ENCODE measurements at regions not wholly inside any gene's neighbourhood (a gene's known extent, or its start where the extent isn't known, plus 50 kb on each side); places are given as distances from the start of the nearest gene placed in this dataset.

DNA sequence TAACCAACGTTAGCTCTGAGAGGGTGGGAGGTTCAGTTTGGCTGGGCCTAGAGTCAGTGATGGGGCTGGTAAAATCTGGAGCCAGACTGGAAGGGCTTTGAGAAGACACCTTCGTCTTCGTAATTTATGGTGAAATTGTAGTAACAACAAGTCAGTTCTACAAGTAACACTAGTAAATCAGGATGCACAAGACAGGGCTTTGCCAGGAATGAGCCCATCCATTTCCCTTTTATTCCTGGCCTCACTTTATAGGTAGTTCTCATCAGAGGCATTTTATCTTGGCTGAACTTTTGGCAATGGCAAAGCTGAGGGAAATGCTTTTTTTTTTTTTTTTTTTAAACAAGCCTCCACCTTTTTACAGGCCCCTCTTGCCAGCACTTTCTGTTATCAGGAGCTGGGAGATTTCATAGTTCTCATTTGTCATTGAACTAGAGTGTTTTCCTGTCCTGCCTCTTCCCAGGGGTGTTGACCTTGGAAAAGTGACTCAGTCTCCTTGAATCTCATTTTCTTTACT, 110.5 kb upstream of the KLF4 start:
- no peak for DNase-seq (ENCODE audit: low read depth in 6 of 9, low spot score in 9 of 9)
- Histone ChIP-seq H3K9me3 (ENCODE audit: control insufficient read depth in 2 of 2, insufficient read depth in 1 of 2, low read length in 1 of 2) (no peaks in the 10 kb centered on the region), H3K36me3 (ENCODE audit: control insufficient read depth in 2 of 2, insufficient read depth in 2 of 2, low read length in 1 of 2) (no peaks in the 10 kb centered on the region), H3K27me3 (ENCODE audit: control insufficient read depth in 2 of 2, insufficient read depth in 1 of 2, low read length in 1 of 2) (no peaks in the 10 kb centered on the region), H3K4me3 (ENCODE audit: low read length in 2 of 2) (no peak overlapping the region), H3K27ac (ENCODE audit: low read depth in 1 of 2, low read length in 1 of 2) (no peak overlapping the region), H3K4me1 (ENCODE audit: control insufficient read depth in 2 of 2, insufficient read depth in 2 of 2, low read length in 2 of 2) (no peaks in the 10 kb centered on the region)
- WGBS = 92% methylated on average over 3 of the region's 3 CpGs

DNA sequence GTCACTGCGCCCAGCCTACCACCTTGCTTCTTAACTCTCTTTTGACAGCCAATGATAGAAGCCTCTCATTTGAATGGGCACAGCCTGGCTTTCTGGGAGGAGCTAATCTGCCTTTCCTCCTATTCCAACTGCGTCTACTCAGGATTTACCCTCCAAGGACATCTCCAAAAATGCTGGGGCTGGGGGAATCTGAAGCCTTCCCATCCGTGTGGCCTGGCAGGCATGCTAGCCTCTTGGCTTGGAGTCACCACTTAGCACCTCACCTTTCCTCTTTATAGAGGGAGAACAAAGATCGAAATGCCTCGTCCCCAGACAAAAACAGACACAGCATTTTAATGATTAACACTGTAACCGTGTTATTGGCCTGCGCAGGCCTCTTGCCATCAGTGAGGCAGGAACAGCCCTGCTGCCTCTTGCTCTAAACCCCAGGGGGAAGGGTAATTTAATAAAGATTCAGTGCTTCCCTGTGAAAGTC, 108.2 kb upstream of the KLF4 start:
- no peak overlapping the region for H3K4me3 ChIP-seq (ENCODE audit: low read length in 2 of 2)
- DNase-seq (ENCODE audit: low read depth in 6 of 9, low spot score in 9 of 9) = no peak
- H3K36me3 ChIP-seq (ENCODE audit: control insufficient read depth in 2 of 2, insufficient read depth in 2 of 2, low read length in 1 of 2) = no peaks in the 10 kb centered on the region
- H3K27me3 ChIP-seq (ENCODE audit: control insufficient read depth in 2 of 2, insufficient read depth in 1 of 2, low read length in 1 of 2) = no peaks in the 10 kb centered on the region
- H3K27ac ChIP-seq (ENCODE audit: low read depth in 1 of 2, low read length in 1 of 2) = no peak overlapping the region
- 96% methylated on average over 7 of the region's 7 CpGs for WGBS
- no peaks in the 10 kb centered on the region for H3K9me3 ChIP-seq (ENCODE audit: control insufficient read depth in 2 of 2, insufficient read depth in 1 of 2, low read length in 1 of 2)
- H3K4me1 ChIP-seq (ENCODE audit: control insufficient read depth in 2 of 2, insufficient read depth in 2 of 2, low read length in 2 of 2) = no peaks in the 10 kb centered on the region

DNA sequence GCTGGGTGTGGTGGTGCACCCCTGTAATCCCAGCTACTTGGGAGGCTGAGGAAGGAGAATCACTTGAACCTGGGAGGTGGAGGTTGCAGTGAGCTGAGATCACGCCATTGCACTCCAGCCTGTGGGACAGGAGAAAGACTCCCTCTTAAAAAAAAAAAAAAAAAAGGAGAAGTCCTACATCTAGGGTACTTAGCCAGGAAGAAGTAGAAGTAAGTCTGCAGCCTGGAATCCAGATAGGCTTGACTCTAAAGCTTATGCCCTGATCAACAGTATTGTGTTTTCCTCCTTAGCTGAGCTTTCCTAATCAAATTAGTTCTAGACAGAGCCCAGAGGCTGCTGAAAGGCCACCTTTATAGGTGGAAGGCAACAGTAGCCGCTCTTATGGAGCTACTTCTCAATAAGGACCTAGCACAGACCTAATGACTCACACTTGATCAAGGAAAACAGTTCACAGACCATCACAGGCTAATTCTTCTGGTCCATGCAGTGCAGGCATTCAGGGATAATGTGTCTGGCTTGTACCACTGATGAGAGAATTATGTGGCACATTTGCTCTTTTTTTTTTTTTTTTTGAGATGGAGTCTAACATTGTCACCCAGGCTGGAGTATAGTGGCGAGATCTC, 105.5 kb upstream of the KLF4 start:
- WGBS = 86% methylated on average over 3 of the region's 3 CpGs
- H3K36me3 ChIP-seq (ENCODE audit: control insufficient read depth in 2 of 2, insufficient read depth in 2 of 2, low read length in 1 of 2) = no peaks in the 10 kb centered on the region
- DNase-seq (ENCODE audit: low read depth in 6 of 9, low spot score in 9 of 9) = no peak
- no peaks in the 10 kb centered on the region for H3K9me3 ChIP-seq (ENCODE audit: control insufficient read depth in 2 of 2, insufficient read depth in 1 of 2, low read length in 1 of 2)
- H3K4me3 ChIP-seq (ENCODE audit: low read length in 2 of 2) = no peak overlapping the region
- no peaks in the 10 kb centered on the region for H3K27me3 ChIP-seq (ENCODE audit: control insufficient read depth in 2 of 2, insufficient read depth in 1 of 2, low read length in 1 of 2)
- H3K4me1 ChIP-seq (ENCODE audit: control insufficient read depth in 2 of 2, insufficient read depth in 2 of 2, low read length in 2 of 2) = no peaks in the 10 kb centered on the region
- H3K27ac ChIP-seq (ENCODE audit: low read depth in 1 of 2, low read length in 1 of 2) = no peak overlapping the region

DNA sequence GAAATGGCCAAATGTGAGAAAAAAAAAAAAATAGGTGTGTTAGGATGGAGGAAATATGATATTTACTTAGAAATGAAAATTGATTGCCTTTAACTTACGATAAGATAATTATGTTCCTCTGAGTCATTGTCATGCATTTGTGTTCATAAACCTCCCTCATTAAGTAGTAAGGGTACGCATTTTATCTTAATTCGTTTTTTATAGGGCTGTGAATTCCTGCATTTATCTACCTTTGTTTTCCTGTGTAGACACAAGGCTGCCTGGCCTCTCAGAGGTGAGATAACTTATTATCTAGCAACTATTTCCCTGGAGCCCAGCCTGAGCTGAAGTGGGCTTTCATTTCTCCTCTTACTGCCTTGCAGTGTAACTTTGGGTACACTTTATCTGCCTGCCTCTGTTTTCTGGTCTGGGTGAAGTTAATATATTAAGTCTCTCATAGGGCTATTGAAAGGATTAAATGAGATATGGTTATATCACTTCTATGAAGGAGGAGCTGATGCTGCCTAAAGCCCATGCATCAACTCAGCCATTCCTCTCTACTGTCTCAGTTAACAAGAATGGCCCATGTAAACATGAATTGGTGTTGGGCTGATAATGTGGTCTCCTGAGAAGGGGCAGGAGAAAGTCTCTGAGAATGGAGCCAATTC, 103.8 kb upstream of the KLF4 start:
- no peak overlapping the region for H3K27ac ChIP-seq (ENCODE audit: low read depth in 1 of 2, low read length in 1 of 2)
- no peak for DNase-seq (ENCODE audit: low read depth in 6 of 9, low spot score in 9 of 9)
- H3K4me3 ChIP-seq (ENCODE audit: low read length in 2 of 2) = no peak overlapping the region
- no peaks in the 10 kb centered on the region for H3K4me1 ChIP-seq (ENCODE audit: control insufficient read depth in 2 of 2, insufficient read depth in 2 of 2, low read length in 2 of 2)
- H3K36me3 ChIP-seq (ENCODE audit: control insufficient read depth in 2 of 2, insufficient read depth in 2 of 2, low read length in 1 of 2) = no peaks in the 10 kb centered on the region
- H3K9me3 ChIP-seq (ENCODE audit: control insufficient read depth in 2 of 2, insufficient read depth in 1 of 2, low read length in 1 of 2) = no peaks in the 10 kb centered on the region
- H3K27me3 ChIP-seq (ENCODE audit: control insufficient read depth in 2 of 2, insufficient read depth in 1 of 2, low read length in 1 of 2) = no peaks in the 10 kb centered on the region
- WGBS = 86% methylated on average over 3 of the region's 3 CpGs

DNA sequence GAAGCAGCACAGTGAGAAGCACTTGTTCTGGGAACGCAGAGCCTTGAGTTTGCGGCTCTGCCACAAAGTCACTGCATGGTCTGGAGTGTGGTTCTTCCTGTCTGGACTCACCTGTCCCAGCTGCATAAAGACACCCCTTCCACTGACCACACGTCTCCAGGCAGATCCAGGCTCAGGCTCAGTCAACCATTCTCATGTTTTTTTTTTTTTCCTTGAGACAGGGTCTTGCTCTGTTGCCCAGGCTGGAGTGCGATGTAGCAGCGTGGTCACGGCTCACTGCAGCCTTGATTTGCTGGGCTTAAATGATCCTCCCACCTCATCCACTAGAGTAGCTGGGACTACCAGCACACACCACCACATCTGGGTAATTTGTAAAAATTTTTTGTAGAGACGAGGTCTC, 102.9 kb upstream of the KLF4 start:
- no peak for DNase-seq (ENCODE audit: low read depth in 6 of 9, low spot score in 9 of 9)
- Histone ChIP-seq H3K9me3 (ENCODE audit: control insufficient read depth in 2 of 2, insufficient read depth in 1 of 2, low read length in 1 of 2) (no peaks in the 10 kb centered on the region), H3K4me3 (ENCODE audit: low read length in 2 of 2) (no peak overlapping the region), H3K27me3 (ENCODE audit: control insufficient read depth in 2 of 2, insufficient read depth in 1 of 2, low read length in 1 of 2) (peaks cover 0 to 5% of the 10 kb centered on the region in 2 donors), H3K4me1 (ENCODE audit: control insufficient read depth in 2 of 2, insufficient read depth in 2 of 2, low read length in 2 of 2) (no peaks in the 10 kb centered on the region), H3K27ac (ENCODE audit: low read depth in 1 of 2, low read length in 1 of 2) (no peak overlapping the region), H3K36me3 (ENCODE audit: control insufficient read depth in 2 of 2, insufficient read depth in 2 of 2, low read length in 1 of 2) (no peaks in the 10 kb centered on the region)
- 94% methylated on average over 7 of the region's 7 CpGs for WGBS

DNA sequence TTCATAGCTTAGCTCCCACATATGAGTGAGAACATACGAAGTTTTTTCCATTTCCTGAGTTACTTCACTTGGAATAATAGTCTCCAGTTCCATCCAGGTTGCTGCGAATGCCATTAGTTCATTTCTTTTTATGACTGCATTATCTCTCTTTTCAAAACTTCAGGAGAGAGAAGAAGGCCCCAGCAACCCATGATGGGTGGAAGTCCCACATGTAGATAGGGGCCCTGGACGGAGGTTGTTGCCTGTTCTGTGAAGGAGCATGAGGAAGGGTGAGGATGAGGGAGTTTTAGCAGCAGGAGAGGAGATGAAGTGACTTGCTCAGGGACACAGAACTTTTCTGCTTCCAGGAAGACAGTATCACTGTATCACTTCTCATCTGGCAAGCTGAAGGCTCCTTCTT, 102.2 kb upstream of the KLF4 start:
- H3K4me3 ChIP-seq (ENCODE audit: low read length in 2 of 2) = no peak overlapping the region
- H3K27ac ChIP-seq (ENCODE audit: low read depth in 1 of 2, low read length in 1 of 2) = no peak overlapping the region
- H3K27me3 ChIP-seq (ENCODE audit: control insufficient read depth in 2 of 2, insufficient read depth in 1 of 2, low read length in 1 of 2) = peaks cover 0 to 6% of the 10 kb centered on the region in 2 donors
- H3K9me3 ChIP-seq (ENCODE audit: control insufficient read depth in 2 of 2, insufficient read depth in 1 of 2, low read length in 1 of 2) = no peaks in the 10 kb centered on the region
- 95% methylated on average over 3 of the region's 3 CpGs for WGBS
- H3K36me3 ChIP-seq (ENCODE audit: control insufficient read depth in 2 of 2, insufficient read depth in 2 of 2, low read length in 1 of 2) = no peaks in the 10 kb centered on the region
- DNase-seq (ENCODE audit: low read depth in 6 of 9, low spot score in 9 of 9) = no peak
- no peaks in the 10 kb centered on the region for H3K4me1 ChIP-seq (ENCODE audit: control insufficient read depth in 2 of 2, insufficient read depth in 2 of 2, low read length in 2 of 2)

DNA sequence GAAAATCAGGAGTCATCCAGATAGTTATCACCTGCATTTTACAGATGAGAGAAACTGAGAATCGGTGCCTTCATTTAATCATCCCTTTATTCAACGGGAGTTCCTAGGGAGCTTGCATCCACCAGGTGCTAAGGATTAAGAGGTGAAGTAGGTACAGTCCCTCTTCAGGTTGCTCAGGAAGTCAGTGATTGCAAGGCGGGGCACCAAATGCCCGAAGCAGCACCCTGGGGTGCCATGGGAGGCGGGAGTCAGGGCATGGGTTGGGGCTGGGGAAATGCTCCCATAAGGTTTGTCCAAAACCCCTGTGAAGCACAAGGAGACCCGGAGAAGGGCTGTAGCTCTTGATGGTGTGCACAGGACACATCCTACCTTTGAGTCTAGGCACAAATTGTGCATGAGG, 98.8 kb upstream of the KLF4 start:
- H3K4me3 ChIP-seq (ENCODE audit: low read length in 2 of 2) = no peak overlapping the region
- no peak overlapping the region for H3K27ac ChIP-seq (ENCODE audit: low read depth in 1 of 2, low read length in 1 of 2)
- no peaks in the 10 kb centered on the region for H3K9me3 ChIP-seq (ENCODE audit: control insufficient read depth in 2 of 2, insufficient read depth in 1 of 2, low read length in 1 of 2)
- peaks cover 0 to 6% of the 10 kb centered on the region in 2 donors for H3K27me3 ChIP-seq (ENCODE audit: control insufficient read depth in 2 of 2, insufficient read depth in 1 of 2, low read length in 1 of 2)
- DNase-seq (ENCODE audit: low read depth in 6 of 9, low spot score in 9 of 9) = no peak
- 97% methylated on average over 6 of the region's 6 CpGs for WGBS
- no peaks in the 10 kb centered on the region for H3K36me3 ChIP-seq (ENCODE audit: control insufficient read depth in 2 of 2, insufficient read depth in 2 of 2, low read length in 1 of 2)
- H3K4me1 ChIP-seq (ENCODE audit: control insufficient read depth in 2 of 2, insufficient read depth in 2 of 2, low read length in 2 of 2) = no peaks in the 10 kb centered on the region

DNA sequence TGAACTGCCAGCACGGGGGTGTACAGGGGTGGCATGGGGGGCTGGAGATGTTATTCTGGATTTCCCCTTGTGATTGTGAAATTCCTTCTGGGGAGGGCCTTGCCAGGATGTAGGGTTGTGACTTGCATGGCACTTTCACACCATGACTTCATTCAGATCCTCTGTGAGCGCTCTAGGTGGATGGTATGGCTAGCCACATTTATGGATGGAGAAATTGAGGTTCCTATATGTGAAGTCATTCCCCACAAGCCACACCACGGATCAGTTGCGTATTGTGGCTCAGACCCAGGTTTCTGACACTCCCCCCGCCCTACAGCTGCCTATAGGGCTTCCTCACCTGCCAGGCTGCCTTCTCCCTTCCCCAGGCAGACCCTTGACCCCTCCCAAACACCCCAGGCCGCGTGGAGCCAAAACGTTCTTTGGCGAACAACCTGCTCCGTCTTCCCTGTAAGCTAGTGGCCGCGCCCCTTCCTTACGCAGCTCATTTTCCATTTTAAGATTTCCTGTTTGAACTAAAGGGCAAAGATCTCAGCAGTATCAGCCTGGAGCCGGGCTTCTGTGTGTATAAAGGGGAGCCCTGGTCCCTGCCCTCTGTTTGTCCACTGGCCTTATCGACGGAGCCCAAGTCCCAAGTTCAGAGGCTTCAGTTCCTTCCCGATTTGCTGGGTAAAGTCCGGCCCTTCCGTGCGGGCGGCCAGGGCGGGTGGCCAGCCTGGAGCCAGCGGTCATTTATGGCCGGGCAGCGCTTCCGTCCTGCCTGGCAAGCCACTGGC, 97.8 kb upstream of the KLF4 start:
- Histone ChIP-seq H3K4me3 (ENCODE audit: low read length in 2 of 2) (no peak overlapping the region), H3K27me3 (ENCODE audit: control insufficient read depth in 2 of 2, insufficient read depth in 1 of 2, low read length in 1 of 2) (peaks cover 0 to 6% of the 10 kb centered on the region in 2 donors), H3K27ac (ENCODE audit: low read depth in 1 of 2, low read length in 1 of 2) (no peak overlapping the region), H3K4me1 (ENCODE audit: control insufficient read depth in 2 of 2, insufficient read depth in 2 of 2, low read length in 2 of 2) (no peaks in the 10 kb centered on the region), H3K36me3 (ENCODE audit: control insufficient read depth in 2 of 2, insufficient read depth in 2 of 2, low read length in 1 of 2) (no peaks in the 10 kb centered on the region), H3K9me3 (ENCODE audit: control insufficient read depth in 2 of 2, insufficient read depth in 1 of 2, low read length in 1 of 2) (no peaks in the 10 kb centered on the region)
- WGBS = 42% methylated on average over 26 of the region's 26 CpGs
- no peak for DNase-seq (ENCODE audit: low read depth in 6 of 9, low spot score in 9 of 9)

DNA sequence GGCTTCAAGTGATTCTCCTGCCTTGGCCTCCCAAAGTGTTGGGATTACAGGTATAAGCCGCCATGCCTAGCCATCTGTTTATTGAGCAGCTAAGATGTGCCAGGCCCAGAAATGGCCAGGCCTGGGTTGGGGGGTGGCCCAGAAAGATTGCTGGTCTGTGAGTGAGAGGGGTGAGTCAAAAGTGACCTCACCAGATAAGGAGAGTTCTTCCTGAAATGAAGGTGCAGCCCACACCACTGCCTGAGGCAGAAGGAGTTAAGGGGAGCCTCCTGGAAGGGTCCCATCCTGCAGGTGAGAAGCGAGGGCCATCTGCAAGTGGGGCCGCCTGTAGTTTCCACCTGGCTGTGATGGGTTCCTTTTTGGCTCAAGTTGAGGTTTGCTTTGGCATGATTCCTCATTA, 96.9 kb upstream of the KLF4 start:
- Histone ChIP-seq H3K9me3 (ENCODE audit: control insufficient read depth in 2 of 2, insufficient read depth in 1 of 2, low read length in 1 of 2) (no peaks in the 10 kb centered on the region), H3K27ac (ENCODE audit: low read depth in 1 of 2, low read length in 1 of 2) (no peak overlapping the region), H3K4me3 (ENCODE audit: low read length in 2 of 2) (no peak overlapping the region), H3K36me3 (ENCODE audit: control insufficient read depth in 2 of 2, insufficient read depth in 2 of 2, low read length in 1 of 2) (no peaks in the 10 kb centered on the region), H3K27me3 (ENCODE audit: control insufficient read depth in 2 of 2, insufficient read depth in 1 of 2, low read length in 1 of 2) (peaks cover 0 to 6% of the 10 kb centered on the region in 2 donors), H3K4me1 (ENCODE audit: control insufficient read depth in 2 of 2, insufficient read depth in 2 of 2, low read length in 2 of 2) (no peaks in the 10 kb centered on the region)
- DNase-seq (ENCODE audit: low read depth in 6 of 9, low spot score in 9 of 9) = no peak
- WGBS = 96% methylated on average over 3 of the region's 3 CpGs
